ENCODE measurements at regions not wholly inside any gene's neighbourhood (a gene's known extent, or its start where the extent isn't known, plus 50 kb on each side); places are given as distances from the start of the nearest gene placed in this dataset.

GRCh38 chr2:220053919-220054318, 426.5 kb downstream of the SLC4A3 start:
- no peak for DNase-seq (ENCODE audit: low spot score)

- no peak for DNase-seq (ENCODE audit: low spot score)
Measured at GRCh38 chr2:220057391-220057790, 430.0 kb downstream of the SLC4A3 start.

- DNase-seq (ENCODE audit: low spot score): peak; percentile 66
Measured at GRCh38 chr2:220057916-220058315, 430.5 kb downstream of the SLC4A3 start.

GRCh38 chr2:220064111-220065030, 436.9 kb downstream of the SLC4A3 start:
- no peak for DNase-seq (ENCODE audit: low spot score)

GRCh38 chr2:220065581-220065980, 438.2 kb downstream of the SLC4A3 start:
- no peak for DNase-seq (ENCODE audit: low spot score)

- no peak for DNase-seq (ENCODE audit: low spot score)
Measured at GRCh38 chr2:220068846-220069245, 441.4 kb downstream of the SLC4A3 start.

GRCh38 chr2:220070349-220070748, 442.9 kb downstream of the SLC4A3 start:
- no peak for DNase-seq (ENCODE audit: low spot score)

- DNase-seq (ENCODE audit: low spot score): no peak
Measured at GRCh38 chr2:220071696-220072095, 444.3 kb downstream of the SLC4A3 start.

- DNase-seq (ENCODE audit: low spot score): no peak
Measured at GRCh38 chr2:220072669-220073220, 445.3 kb downstream of the SLC4A3 start.

GRCh38 chr2:220075835-220076234, 448.4 kb downstream of the SLC4A3 start:
- DNase-seq (ENCODE audit: low spot score): no peak

- DNase-seq (ENCODE audit: low spot score): no peak
Measured at GRCh38 chr2:220076734-220077133, 449.3 kb downstream of the SLC4A3 start.

GRCh38 chr2:220077488-220077887, 450.1 kb downstream of the SLC4A3 start:
- no peak for DNase-seq (ENCODE audit: low spot score)

GRCh38 chr2:220078439-220078838, 451.0 kb downstream of the SLC4A3 start:
- DNase-seq (ENCODE audit: low spot score): no peak

GRCh38 chr2:220079595-220079994, 452.2 kb downstream of the SLC4A3 start:
- no peak for DNase-seq (ENCODE audit: low spot score)

- no peak for DNase-seq (ENCODE audit: low spot score)
Measured at GRCh38 chr2:220081171-220081570, 453.7 kb downstream of the SLC4A3 start.

GRCh38 chr2:220090050-220090449, 462.6 kb downstream of the SLC4A3 start:
- no peak for DNase-seq (ENCODE audit: low spot score)

- peak; percentile 21 for DNase-seq (ENCODE audit: low spot score)
Measured at GRCh38 chr2:220096406-220096805, 469.0 kb downstream of the SLC4A3 start.

- DNase-seq (ENCODE audit: low spot score): no peak
Measured at GRCh38 chr2:220101980-220102379, 474.6 kb downstream of the SLC4A3 start.

- no peak for DNase-seq (ENCODE audit: low spot score)
Measured at GRCh38 chr2:220103596-220103995, 476.2 kb downstream of the SLC4A3 start.

- DNase-seq (ENCODE audit: low spot score): peak; percentile 74
Measured at GRCh38 chr2:220104871-220105351, 477.5 kb downstream of the SLC4A3 start.

GRCh38 chr2:220106065-220106464, 478.6 kb downstream of the SLC4A3 start:
- DNase-seq (ENCODE audit: low spot score): no peak

GRCh38 chr2:220107380-220107791, 480.0 kb downstream of the SLC4A3 start:
- DNase-seq (ENCODE audit: low spot score): no peak

GRCh38 chr2:220114443-220114842, 487.0 kb downstream of the SLC4A3 start:
- DNase-seq (ENCODE audit: low spot score): no peak

All from kidney tubule cell (primary cell).